ENCODE measurements at regions not wholly inside any gene's neighbourhood (a gene's known extent, or its start where the extent isn't known, plus 50 kb on each side); places are given as distances from the start of the nearest gene placed in this dataset.

DNA sequence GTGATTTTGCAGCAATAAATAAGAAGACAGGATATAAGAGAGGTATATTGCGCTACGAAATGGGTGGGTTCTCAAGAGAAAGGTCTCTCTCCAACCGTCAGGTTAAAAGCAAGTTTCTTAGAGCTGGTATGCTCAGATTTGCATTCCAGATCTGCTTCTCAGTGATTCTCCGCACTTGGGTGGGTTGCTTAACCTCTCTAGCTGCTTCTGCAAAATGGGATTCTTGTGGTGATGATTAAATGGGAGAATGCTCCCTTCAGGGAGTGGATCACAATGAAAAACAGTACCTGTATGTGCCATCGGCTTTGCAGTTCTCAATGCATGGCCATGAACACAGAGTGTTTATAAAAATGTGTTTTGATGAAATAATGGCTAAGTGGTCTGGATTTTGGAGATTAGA lies 477.7 kb downstream of the TNS1 start:
- H2BK120ac ChIP-seq (ENCODE audit: insufficient read depth, low read length, poor library complexity): no peak overlapping the region
- H3K4ac ChIP-seq (ENCODE audit: low read depth, low read length): no peak overlapping the region
- no peaks in the 10 kb centered on the region for H3K27me3 ChIP-seq (ENCODE audit: insufficient read depth, low read length)
- no peak overlapping the region for H2AFZ ChIP-seq (ENCODE audit: insufficient read depth, low read length, poor library complexity)
- peaks cover 2 to 3% of the 10 kb centered on the region in 2 experiments for H3K4me1 ChIP-seq (ENCODE audit: control insufficient read depth in 1 of 2, insufficient read depth in 2 of 2, low read length in 2 of 2)
- no peaks in the 10 kb centered on the region for H3K9me3 ChIP-seq (ENCODE audit: insufficient read depth, low read depth, low read length)
- H2AK5ac ChIP-seq (ENCODE audit: low read length): no peak overlapping the region
- no peak overlapping the region for H3K4me3 ChIP-seq (ENCODE audit: low read depth, low read length)
- DNase-seq: peak; percentile 53 to 65
- no peaks in the 10 kb centered on the region for H3K36me3 ChIP-seq (ENCODE audit: control insufficient read depth in 1 of 2, insufficient read depth in 2 of 2, low read length in 2 of 2)
- no peaks in the 10 kb centered on the region for H3K79me1 ChIP-seq (ENCODE audit: low read length)
- H3K27ac ChIP-seq (ENCODE audit: low read depth, low read length): no peak overlapping the region
- no peak overlapping the region for H2BK5ac ChIP-seq (ENCODE audit: low read depth, low read length, poor library complexity)
- no CpG with 5 or more reads among the region's 5 CpGs for WGBS (ENCODE audit: extremely low coverage, insufficient coverage, insufficient read length)
- no peak overlapping the region for H3K23ac ChIP-seq (ENCODE audit: low read length)
- H4K91ac ChIP-seq (ENCODE audit: low read depth, low read length): no peak overlapping the region
- no peak overlapping the region for H4K8ac ChIP-seq (ENCODE audit: low read depth, low read length)
- H3K4me2 ChIP-seq (ENCODE audit: low read length): no peak overlapping the region
- H3K79me2 ChIP-seq (ENCODE audit: control insufficient read depth, insufficient read depth, low read length, poor library complexity): no peaks in the 10 kb centered on the region
- no peak overlapping the region for H3K9ac ChIP-seq (ENCODE audit: low read length)
- H2BK12ac ChIP-seq (ENCODE audit: low read length): no peak overlapping the region
- H3K14ac ChIP-seq (ENCODE audit: low read length): no peak overlapping the region
- no peak overlapping the region for H3K18ac ChIP-seq (ENCODE audit: low read length)
- no peak overlapping the region for H4K12ac ChIP-seq (ENCODE audit: low read depth, low read length)

DNA sequence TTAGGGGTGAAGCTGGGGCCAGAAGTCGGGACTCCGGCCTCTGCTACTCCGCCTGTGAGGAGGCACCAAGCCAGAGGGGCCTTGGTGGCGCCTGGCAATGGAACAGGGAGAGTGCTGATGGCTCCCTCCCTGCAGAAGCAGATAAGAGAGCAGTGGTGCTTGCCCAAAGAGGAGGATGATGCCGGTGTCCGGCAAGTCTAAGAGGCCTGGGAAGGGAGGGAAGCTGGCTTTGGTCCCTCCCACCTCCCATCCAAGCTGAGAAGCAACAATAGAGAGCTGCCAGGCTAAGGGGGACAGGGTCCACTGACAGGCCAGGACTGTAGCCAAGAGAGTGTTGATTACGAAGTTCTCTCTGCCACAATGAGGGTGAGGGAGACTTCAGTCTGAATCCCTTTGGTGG lies 479.5 kb downstream of the TNS1 start:
- Histone ChIP-seq H3K36me3 (ENCODE audit: control insufficient read depth in 1 of 2, insufficient read depth in 2 of 2, low read length in 2 of 2) (no peaks in the 10 kb centered on the region), H3K14ac (ENCODE audit: low read length) (no peak overlapping the region), H3K4ac (ENCODE audit: low read depth, low read length) (no peak overlapping the region), H2AFZ (ENCODE audit: insufficient read depth, low read length, poor library complexity) (no peak overlapping the region), H3K4me3 (ENCODE audit: low read depth, low read length) (no peak overlapping the region), H4K12ac (ENCODE audit: low read depth, low read length) (no peak overlapping the region), H3K9ac (ENCODE audit: low read length) (no peak overlapping the region), H2BK12ac (ENCODE audit: low read length) (no peak overlapping the region), H4K91ac (ENCODE audit: low read depth, low read length) (no peak overlapping the region), H3K27me3 (ENCODE audit: insufficient read depth, low read length) (no peaks in the 10 kb centered on the region), H3K4me2 (ENCODE audit: low read length) (no peak overlapping the region), H3K4me1 (ENCODE audit: control insufficient read depth in 1 of 2, insufficient read depth in 2 of 2, low read length in 2 of 2) (peaks cover 2 to 3% of the 10 kb centered on the region in 2 experiments), H2BK5ac (ENCODE audit: low read depth, low read length, poor library complexity) (no peak overlapping the region), H2AK5ac (ENCODE audit: low read length) (no peak overlapping the region), H3K9me3 (ENCODE audit: insufficient read depth, low read depth, low read length) (no peaks in the 10 kb centered on the region), H2BK120ac (ENCODE audit: insufficient read depth, low read length, poor library complexity) (no peak overlapping the region), H4K8ac (ENCODE audit: low read depth, low read length) (no peak overlapping the region), H3K27ac (ENCODE audit: low read depth, low read length) (no peak overlapping the region), H3K18ac (ENCODE audit: low read length) (no peak overlapping the region), H3K79me1 (ENCODE audit: low read length) (no peaks in the 10 kb centered on the region), H3K23ac (ENCODE audit: low read length) (no peak overlapping the region), H3K79me2 (ENCODE audit: control insufficient read depth, insufficient read depth, low read length, poor library complexity) (no peaks in the 10 kb centered on the region)
- no peak for DNase-seq
- no CpG with 5 or more reads among the region's 7 CpGs for WGBS (ENCODE audit: extremely low coverage, insufficient coverage, insufficient read length)

DNA sequence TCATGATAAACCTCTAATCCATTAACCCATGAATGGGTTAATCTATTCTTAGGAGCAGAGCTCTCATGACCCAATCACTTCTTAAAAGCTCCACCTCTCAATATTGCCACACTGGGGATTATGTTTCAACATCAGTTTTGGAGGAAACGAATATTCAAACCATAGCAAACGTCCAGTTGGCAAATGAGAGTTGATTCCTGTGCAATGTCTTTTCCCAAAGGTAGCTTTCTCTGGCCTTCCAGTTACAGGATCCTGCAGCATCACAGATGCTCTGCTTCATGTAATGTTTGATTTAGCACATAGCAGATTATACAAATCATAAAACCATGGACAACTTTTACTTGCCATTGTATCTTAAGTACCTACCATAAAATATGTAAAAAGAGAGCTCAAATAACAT lies 481.0 kb downstream of the TNS1 start:
- Histone ChIP-seq H2BK12ac (ENCODE audit: low read length) (no peak overlapping the region), H3K4me1 (ENCODE audit: control insufficient read depth in 1 of 2, insufficient read depth in 2 of 2, low read length in 2 of 2) (peaks cover 2 to 3% of the 10 kb centered on the region in 2 experiments), H3K9me3 (ENCODE audit: insufficient read depth, low read depth, low read length) (no peaks in the 10 kb centered on the region), H4K8ac (ENCODE audit: low read depth, low read length) (no peak overlapping the region), H2BK5ac (ENCODE audit: low read depth, low read length, poor library complexity) (no peak overlapping the region), H3K9ac (ENCODE audit: low read length) (no peak overlapping the region), H3K79me1 (ENCODE audit: low read length) (no peaks in the 10 kb centered on the region), H4K12ac (ENCODE audit: low read depth, low read length) (no peak overlapping the region), H4K91ac (ENCODE audit: low read depth, low read length) (no peak overlapping the region), H3K14ac (ENCODE audit: low read length) (no peak overlapping the region), H3K4ac (ENCODE audit: low read depth, low read length) (no peak overlapping the region), H3K27ac (ENCODE audit: low read depth, low read length) (no peak overlapping the region), H3K79me2 (ENCODE audit: control insufficient read depth, insufficient read depth, low read length, poor library complexity) (no peaks in the 10 kb centered on the region), H3K27me3 (ENCODE audit: insufficient read depth, low read length) (no peaks in the 10 kb centered on the region), H3K23ac (ENCODE audit: low read length) (no peak overlapping the region), H2AFZ (ENCODE audit: insufficient read depth, low read length, poor library complexity) (no peak overlapping the region), H3K4me3 (ENCODE audit: low read depth, low read length) (no peak overlapping the region), H3K4me2 (ENCODE audit: low read length) (no peak overlapping the region), H2AK5ac (ENCODE audit: low read length) (no peak overlapping the region), H3K18ac (ENCODE audit: low read length) (no peak overlapping the region), H2BK120ac (ENCODE audit: insufficient read depth, low read length, poor library complexity) (no peak overlapping the region), H3K36me3 (ENCODE audit: control insufficient read depth in 1 of 2, insufficient read depth in 2 of 2, low read length in 2 of 2) (no peaks in the 10 kb centered on the region)
- no peak for DNase-seq
- no CpG with 5 or more reads among the region's 2 CpGs for WGBS (ENCODE audit: extremely low coverage, insufficient coverage, insufficient read length)

- Histone ChIP-seq H3K23ac (ENCODE audit: low read length) (no peak overlapping the region), H3K27ac (ENCODE audit: low read depth, low read length) (no peak overlapping the region), H3K4me1 (ENCODE audit: control insufficient read depth in 1 of 2, insufficient read depth in 2 of 2, low read length in 2 of 2) (peaks cover 0 to 2% of the 10 kb centered on the region in 2 experiments), H3K79me1 (ENCODE audit: low read length) (no peaks in the 10 kb centered on the region), H2BK120ac (ENCODE audit: insufficient read depth, low read length, poor library complexity) (no peak overlapping the region), H3K4me2 (ENCODE audit: low read length) (no peak overlapping the region), H3K79me2 (ENCODE audit: control insufficient read depth, insufficient read depth, low read length, poor library complexity) (no peaks in the 10 kb centered on the region), H3K27me3 (ENCODE audit: insufficient read depth, low read length) (no peaks in the 10 kb centered on the region), H3K4me3 (ENCODE audit: low read depth, low read length) (no peak overlapping the region), H3K14ac (ENCODE audit: low read length) (no peak overlapping the region), H3K4ac (ENCODE audit: low read depth, low read length) (no peak overlapping the region), H2BK12ac (ENCODE audit: low read length) (no peak overlapping the region), H4K91ac (ENCODE audit: low read depth, low read length) (no peak overlapping the region), H3K18ac (ENCODE audit: low read length) (no peak overlapping the region), H3K36me3 (ENCODE audit: control insufficient read depth in 1 of 2, insufficient read depth in 2 of 2, low read length in 2 of 2) (no peaks in the 10 kb centered on the region), H2AFZ (ENCODE audit: insufficient read depth, low read length, poor library complexity) (no peak overlapping the region), H3K9ac (ENCODE audit: low read length) (no peak overlapping the region), H3K9me3 (ENCODE audit: insufficient read depth, low read depth, low read length) (no peaks in the 10 kb centered on the region), H4K8ac (ENCODE audit: low read depth, low read length) (no peak overlapping the region), H2BK5ac (ENCODE audit: low read depth, low read length, poor library complexity) (no peak overlapping the region), H2AK5ac (ENCODE audit: low read length) (no peak overlapping the region), H4K12ac (ENCODE audit: low read depth, low read length) (no peak overlapping the region)
- no CpG with 5 or more reads among the region's 4 CpGs for WGBS (ENCODE audit: extremely low coverage, insufficient coverage, insufficient read length)
- DNase-seq: peak; percentile 14 to 40
Measured at GRCh38 chr2:217520356-217521010, 482.3 kb downstream of the TNS1 start.
